Smooth muscle cell (in vitro differentiated cells): ENCODE measurements at regions not wholly inside any gene's neighbourhood (a gene's known extent, or its start where the extent isn't known, plus 50 kb on each side); places are given as distances from the start of the nearest gene placed in this dataset.

Source experiments
- DNase-seq: peaks from one replicate; lab custom pipeline; 2025; ENCODE audit not compliant: unreplicated experiment; lab: John Stamatoyannopoulos, UW
- H2AFZ ChIP-seq: fragments of 200-600 bp; sonication (generic); 2 replicates; pipeline ENCODE4 v1.6.0; 2016; ENCODE audit warnings: antibody characterized with exemption, low read depth, mild to moderate bottlenecking
- H3F3A ChIP-seq: fragments of 200-600 bp; sonication (generic); 2 replicates; pipeline ENCODE4 v1.6.0; 2017; ENCODE audit warnings: antibody characterized with exemption, low read depth
- H3K27ac ChIP-seq: fragments of 200-600 bp; sonication (generic); 2 replicates; pipeline ENCODE4 v1.5.1; 2016; ENCODE audit warnings: low read depth, mild to moderate bottlenecking
- H3K27me3 ChIP-seq: fragments of 200-600 bp; sonication (generic); 2 replicates; pipeline ENCODE4 v1.6.1; 2016; ENCODE audit warnings: low read depth, mild to moderate bottlenecking
- H3K36me3 ChIP-seq: fragments of 200-600 bp; sonication (generic); 2 replicates; pipeline ENCODE4 v1.5.1; 2016; ENCODE audit warnings: low read depth
- H3K4me1 ChIP-seq: fragments of 200-600 bp; sonication (generic); 2 replicates; pipeline ENCODE4 v1.5.1; 2016; ENCODE audit warnings: low read depth
- H3K4me2 ChIP-seq: fragments of 200-600 bp; sonication (generic); 2 replicates; pipeline ENCODE4 v1.6.0; 2016; ENCODE audit warnings: mild to moderate bottlenecking
- H3K4me3 ChIP-seq: fragments of 200-600 bp; sonication (generic); 2 replicates; pipeline ENCODE4 v1.5.1; 2016; ENCODE audit warnings: mild to moderate bottlenecking
- H3K79me2 ChIP-seq: fragments of 200-600 bp; sonication (generic); 2 replicates; pipeline ENCODE4 v1.6.0; 2016; ENCODE audit warnings: low read depth, mild to moderate bottlenecking
- H3K9ac ChIP-seq: fragments of 200-600 bp; sonication (generic); 2 replicates; pipeline ENCODE4 v1.6.0; 2016; ENCODE audit warnings: low read depth
- H3K9me3 ChIP-seq: fragments of 200-600 bp; sonication (generic); replicated peaks from 2 replicates; pipeline ENCODE4 v1.5.1; 2016; ENCODE audit warnings: low read depth
- H4K20me1 ChIP-seq: fragments of 200-600 bp; sonication (generic); 2 replicates; pipeline ENCODE4 v1.6.0; 2016; ENCODE audit warnings: low read depth
- CTCF ChIP-seq: fragments of 200-600 bp; sonication (generic); IDR thresholded peaks from 2 replicates; pipeline ENCODE4 v1.5.1; 2017; ENCODE audit warnings: borderline replicate concordance, mild to moderate bottlenecking, antibody characterized with exemption; ENCODE audit not compliant: insufficient read depth, poor library complexity, severe bottlenecking
- WGBS: methylation state at CpG from one replicate; pipeline ENCODE4 v1.1.7; 2016; ENCODE audit warnings: low lambda C conversion rate; 5-methylcytosine and 5-hydroxymethylcytosine counted together

- 84% methylated on average over 5 of the region's 5 CpGs for WGBS
- H3K36me3 ChIP-seq: no peaks in the 10 kb centered on the region
- no peak overlapping the region for H3K4me2 ChIP-seq
- no peak overlapping the region for H3K9ac ChIP-seq
- no peak overlapping the region for H3K4me3 ChIP-seq
- H3K4me1 ChIP-seq: peaks cover 3% of the 10 kb centered on the region
- no peak for TF ChIP-seq CTCF
- H3K27me3 ChIP-seq: no peaks in the 10 kb centered on the region
- no peak for DNase-seq
- no peak overlapping the region for H3K27ac ChIP-seq
- no peaks in the 10 kb centered on the region for H3F3A ChIP-seq
- no peaks in the 10 kb centered on the region for H4K20me1 ChIP-seq
- H3K79me2 ChIP-seq: no peaks in the 10 kb centered on the region
- no peak overlapping the region for H2AFZ ChIP-seq
- H3K9me3 ChIP-seq: no peaks in the 10 kb centered on the region
These were observed 409.3 kb downstream of the MTX2 start for GRCh38 chr2:176678571-176678970.

GRCh38 chr2:176679061-176679669 lies 409.9 kb downstream of the MTX2 start:
- no peaks in the 10 kb centered on the region for H3K36me3 ChIP-seq
- no peaks in the 10 kb centered on the region for H3K9me3 ChIP-seq
- WGBS: 87% methylated on average over 2 of the region's 2 CpGs
- H3K79me2 ChIP-seq: no peaks in the 10 kb centered on the region
- TF ChIP-seq CTCF: no peak
- H3F3A ChIP-seq: no peaks in the 10 kb centered on the region
- no peak overlapping the region for H3K4me3 ChIP-seq
- no peak for DNase-seq
- H3K9ac ChIP-seq: no peak overlapping the region
- H3K4me2 ChIP-seq: no peak overlapping the region
- H4K20me1 ChIP-seq: no peaks in the 10 kb centered on the region
- no peaks in the 10 kb centered on the region for H3K27me3 ChIP-seq
- H2AFZ ChIP-seq: no peak overlapping the region
- no peak overlapping the region for H3K27ac ChIP-seq
- H3K4me1 ChIP-seq: peaks cover 3% of the 10 kb centered on the region

- H3K27me3 ChIP-seq: no peaks in the 10 kb centered on the region
- H3K4me1 ChIP-seq: no peaks in the 10 kb centered on the region
- WGBS: 85% methylated on average over 1 of the region's 1 CpG
- H3K36me3 ChIP-seq: no peaks in the 10 kb centered on the region
- no peak overlapping the region for H3K4me2 ChIP-seq
- no peaks in the 10 kb centered on the region for H3F3A ChIP-seq
- no peak overlapping the region for H3K27ac ChIP-seq
- TF ChIP-seq CTCF: no peak
- no peak for DNase-seq
- no peaks in the 10 kb centered on the region for H3K79me2 ChIP-seq
- no peak overlapping the region for H3K9ac ChIP-seq
- H3K9me3 ChIP-seq: no peaks in the 10 kb centered on the region
- no peak overlapping the region for H2AFZ ChIP-seq
- no peak overlapping the region for H3K4me3 ChIP-seq
- no peaks in the 10 kb centered on the region for H4K20me1 ChIP-seq
These were observed 411.8 kb downstream of the MTX2 start for GRCh38 chr2:176680916-176681516.

GRCh38 chr2:176681584-176682115 lies 412.4 kb downstream of the MTX2 start:
- H4K20me1 ChIP-seq: no peaks in the 10 kb centered on the region
- no peak overlapping the region for H3K27ac ChIP-seq
- TF ChIP-seq CTCF: no peak
- no peaks in the 10 kb centered on the region for H3K4me1 ChIP-seq
- H2AFZ ChIP-seq: no peak overlapping the region
- no peaks in the 10 kb centered on the region for H3K9me3 ChIP-seq
- H3K4me3 ChIP-seq: no peak overlapping the region
- WGBS: 81% methylated on average over 1 of the region's 1 CpG
- peaks cover 4% of the 10 kb centered on the region for H3F3A ChIP-seq
- H3K9ac ChIP-seq: no peak overlapping the region
- DNase-seq: no peak
- no peaks in the 10 kb centered on the region for H3K36me3 ChIP-seq
- no peaks in the 10 kb centered on the region for H3K27me3 ChIP-seq
- no peaks in the 10 kb centered on the region for H3K79me2 ChIP-seq
- no peak overlapping the region for H3K4me2 ChIP-seq
